ENCODE measurements at regions not wholly inside any gene's neighbourhood (a gene's known extent, or its start where the extent isn't known, plus 50 kb on each side); places are given as distances from the start of the nearest gene placed in this dataset.

DNA sequence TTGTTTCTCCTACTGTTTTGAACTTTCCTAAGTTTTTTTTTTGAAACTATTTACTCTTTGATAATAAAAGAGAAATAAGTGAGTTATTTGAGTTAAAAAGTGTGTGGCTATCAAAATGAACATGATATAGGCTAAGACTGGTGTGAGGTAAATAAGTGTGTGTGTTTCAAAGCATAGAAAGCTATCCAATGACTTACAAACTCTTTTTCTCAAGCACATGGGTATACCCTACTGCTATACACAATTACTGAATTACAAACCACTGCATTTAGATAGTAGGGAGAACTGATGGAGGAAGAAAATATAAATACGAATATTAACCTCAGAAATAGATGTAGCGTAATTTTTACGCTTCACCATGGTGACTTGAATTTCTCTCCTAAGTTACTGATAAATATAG lies 305.8 kb upstream of the ANXA10 start:
- TF ChIP-seq, protein P1, sequence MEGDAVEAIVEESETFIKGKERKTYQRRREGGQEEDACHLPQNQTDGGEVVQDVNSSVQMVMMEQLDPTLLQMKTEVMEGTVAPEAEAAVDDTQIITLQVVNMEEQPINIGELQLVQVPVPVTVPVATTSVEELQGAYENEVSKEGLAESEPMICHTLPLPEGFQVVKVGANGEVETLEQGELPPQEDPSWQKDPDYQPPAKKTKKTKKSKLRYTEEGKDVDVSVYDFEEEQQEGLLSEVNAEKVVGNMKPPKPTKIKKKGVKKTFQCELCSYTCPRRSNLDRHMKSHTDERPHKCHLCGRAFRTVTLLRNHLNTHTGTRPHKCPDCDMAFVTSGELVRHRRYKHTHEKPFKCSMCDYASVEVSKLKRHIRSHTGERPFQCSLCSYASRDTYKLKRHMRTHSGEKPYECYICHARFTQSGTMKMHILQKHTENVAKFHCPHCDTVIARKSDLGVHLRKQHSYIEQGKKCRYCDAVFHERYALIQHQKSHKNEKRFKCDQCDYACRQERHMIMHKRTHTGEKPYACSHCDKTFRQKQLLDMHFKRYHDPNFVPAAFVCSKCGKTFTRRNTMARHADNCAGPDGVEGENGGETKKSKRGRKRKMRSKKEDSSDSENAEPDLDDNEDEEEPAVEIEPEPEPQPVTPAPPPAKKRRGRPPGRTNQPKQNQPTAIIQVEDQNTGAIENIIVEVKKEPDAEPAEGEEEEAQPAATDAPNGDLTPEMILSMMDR (IDR thresholded peaks at IDR 0.05; ENCODE audit: extremely low read depth, insufficient read depth, missing control alignments) = no peak
- in situ Hi-C loops (cut with MboI; ENCODE audit: low pct_unique_long_range_greater_than_20kb, low sequenced_read_pairs, unreplicated experiment) = no loop called here
- DNase-seq (ENCODE audit: low spot score) = no peak

DNA sequence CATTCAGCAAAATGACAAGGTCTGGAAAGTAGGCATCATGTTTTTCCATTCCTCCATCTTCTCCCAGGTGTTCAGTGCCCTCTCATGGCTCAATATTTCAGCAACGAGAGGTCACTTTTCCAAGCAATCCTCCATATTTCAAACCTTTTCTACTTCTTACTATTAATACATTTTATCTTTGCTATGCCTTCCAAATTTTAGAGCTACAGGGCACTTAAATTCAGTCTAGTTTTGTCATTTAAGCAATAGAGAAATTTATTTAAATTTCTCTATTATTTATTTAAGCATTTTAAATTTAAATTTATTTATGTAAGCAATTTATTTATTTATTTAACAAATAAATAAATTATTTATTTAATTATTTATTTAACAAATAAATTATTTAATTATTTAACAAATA lies 305.1 kb upstream of the ANXA10 start:
- no peak for DNase-seq (ENCODE audit: low spot score)
- in situ Hi-C loops (cut with MboI; ENCODE audit: low pct_unique_long_range_greater_than_20kb, low sequenced_read_pairs, unreplicated experiment) = no loop called here
- TF ChIP-seq, protein P1 (IDR thresholded peaks at IDR 0.05; ENCODE audit: extremely low read depth, insufficient read depth, missing control alignments) = no peak

DNA sequence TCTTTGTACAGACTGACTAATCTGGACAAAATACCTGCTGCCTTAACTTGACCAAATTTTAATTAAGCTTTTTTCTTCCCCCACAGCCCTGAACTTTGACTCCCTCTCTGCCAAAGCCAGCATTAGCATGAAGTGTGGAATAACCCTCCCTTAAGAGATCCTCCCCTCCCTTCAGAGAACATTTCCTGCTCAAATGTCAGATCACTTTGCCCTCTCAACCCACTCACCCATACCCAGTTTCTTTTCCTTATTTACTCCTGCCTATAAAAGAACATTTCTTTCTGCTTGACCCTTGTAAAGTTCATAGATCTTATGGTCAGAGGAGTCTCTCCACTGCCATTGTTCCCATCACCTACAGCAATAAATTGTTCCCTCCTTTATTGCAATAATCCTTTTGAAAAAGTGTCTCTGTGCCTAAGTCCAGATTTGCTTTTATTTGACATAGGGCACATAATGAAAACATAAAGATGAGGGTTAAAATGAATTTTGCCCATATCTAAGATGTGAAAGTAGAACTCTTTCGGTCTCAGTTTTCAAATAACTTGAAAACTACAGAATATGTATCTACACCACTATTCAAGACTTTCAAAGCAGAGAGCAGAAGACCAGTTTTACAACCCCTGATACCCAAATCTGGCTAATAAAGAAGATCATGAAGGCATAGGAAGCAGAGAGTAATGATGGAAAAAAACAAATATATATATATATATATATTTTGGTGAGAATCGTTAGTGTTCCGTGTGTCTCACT lies 289.7 kb upstream of the ANXA10 start:
- TF ChIP-seq, protein P1 (IDR thresholded peaks at IDR 0.05; ENCODE audit: extremely low read depth, insufficient read depth, missing control alignments) = no peak
- no peak for DNase-seq (ENCODE audit: low spot score)
- in situ Hi-C loops (cut with MboI; ENCODE audit: low pct_unique_long_range_greater_than_20kb, low sequenced_read_pairs, unreplicated experiment) = no loop called here

DNA sequence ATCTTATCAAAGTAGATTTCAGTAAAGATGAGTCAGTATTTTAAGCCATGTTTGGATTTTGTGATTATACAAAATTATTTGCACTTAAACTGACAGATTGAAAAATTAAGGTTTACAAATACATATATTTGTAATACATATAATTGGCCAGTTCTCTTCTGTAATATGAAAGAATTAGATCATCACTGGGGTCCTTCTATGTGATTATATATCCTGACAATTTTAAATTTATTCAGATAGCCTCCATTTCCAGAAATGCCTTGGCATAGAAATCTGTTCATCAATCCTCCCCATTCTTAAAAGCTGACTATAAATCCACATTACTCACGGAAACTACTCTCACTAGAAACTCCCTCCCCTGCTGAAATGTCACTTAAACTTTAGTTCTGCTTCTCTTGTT lies 280.4 kb upstream of the ANXA10 start:
- in situ Hi-C loops (cut with MboI; ENCODE audit: low pct_unique_long_range_greater_than_20kb, low sequenced_read_pairs, unreplicated experiment) = no loop called here
- DNase-seq (ENCODE audit: low spot score) = no peak
- TF ChIP-seq, protein P1 (IDR thresholded peaks at IDR 0.05; ENCODE audit: extremely low read depth, insufficient read depth, missing control alignments) = no peak

DNA sequence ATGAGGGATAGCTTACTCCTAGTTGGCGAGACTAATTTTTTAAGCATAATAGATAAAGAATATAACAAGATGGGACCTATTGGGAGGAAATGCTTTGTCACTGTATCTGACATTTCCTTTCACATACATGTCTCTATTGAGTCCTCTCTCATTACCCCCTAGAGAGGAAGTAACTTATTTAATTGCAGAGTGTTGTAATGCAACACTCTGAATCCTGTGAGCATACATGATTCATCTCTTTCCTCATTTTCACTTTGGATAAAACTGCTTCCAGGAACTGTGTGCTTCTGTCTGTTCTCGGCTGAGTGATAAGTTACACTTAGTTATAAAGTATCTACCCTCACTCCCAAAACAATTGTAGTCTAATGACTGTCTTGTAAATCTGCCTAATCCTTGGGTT lies 266.1 kb upstream of the ANXA10 start:
- TF ChIP-seq, protein P1 (IDR thresholded peaks at IDR 0.05; ENCODE audit: extremely low read depth, insufficient read depth, missing control alignments) = no peak
- no peak for DNase-seq (ENCODE audit: low spot score)
- in situ Hi-C loops (cut with MboI; ENCODE audit: low pct_unique_long_range_greater_than_20kb, low sequenced_read_pairs, unreplicated experiment) = no loop called here

DNA sequence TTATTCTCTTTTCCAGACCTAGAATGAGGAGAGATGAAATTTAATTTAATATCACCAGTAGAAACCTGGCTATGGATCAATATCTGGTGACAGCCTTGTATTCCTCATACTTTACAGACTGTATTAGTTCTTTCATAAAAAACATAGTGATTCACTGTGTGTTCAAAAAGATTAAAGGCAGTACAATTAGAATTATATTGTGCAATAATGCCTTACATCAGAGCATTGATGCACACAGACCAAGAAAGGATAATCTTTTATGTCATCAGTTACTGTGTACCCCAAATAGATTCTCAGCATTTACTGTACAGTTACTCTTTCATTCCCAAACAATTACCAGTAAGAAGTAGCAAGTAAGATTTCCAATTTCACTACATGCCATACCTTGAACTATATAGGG lies 260.5 kb upstream of the ANXA10 start:
- in situ Hi-C loops (cut with MboI; ENCODE audit: low pct_unique_long_range_greater_than_20kb, low sequenced_read_pairs, unreplicated experiment) = no loop called here
- TF ChIP-seq, protein P1 (IDR thresholded peaks at IDR 0.05; ENCODE audit: extremely low read depth, insufficient read depth, missing control alignments) = no peak
- DNase-seq (ENCODE audit: low spot score) = no peak

Measured in GM13977 (cell line).